Activated CD8-positive, alpha-beta memory T cell treated with anti-CD3 and anti-CD28 coated beads for 24 hours (primary cell): ENCODE measurements at regions not wholly inside any gene's neighbourhood (a gene's known extent, or its start where the extent isn't known, plus 50 kb on each side); places are given as distances from the start of the nearest gene placed in this dataset.
A peak's percentile ranks its signal among the peaks of the same experiment; 100 is the strongest.

Source experiments
- DNase-seq: peaks from one replicate; pipeline ENCODE4 v3.0.0-alpha.2; 2020

GRCh38 chr12:67539946-67540345 is 108.6 kb upstream of the DYRK2 start:
- no peak for DNase-seq

GRCh38 chr12:67540920-67541624 is 107.5 kb upstream of the DYRK2 start:
- no peak for DNase-seq

GRCh38 chr12:67541625-67541991 is 106.9 kb upstream of the DYRK2 start:
- DNase-seq: no peak

GRCh38 chr12:67543021-67543770 is 105.3 kb upstream of the DYRK2 start:
- DNase-seq: no peak

GRCh38 chr12:67545298-67545697 is 103.2 kb upstream of the DYRK2 start:
- DNase-seq: no peak

GRCh38 chr12:67546746-67547145 is 101.8 kb upstream of the DYRK2 start:
- DNase-seq: no peak

GRCh38 chr12:67555075-67555717 is 93.3 kb upstream of the DYRK2 start:
- peak; percentile 63 for DNase-seq

GRCh38 chr12:67558775-67559174 is 89.8 kb upstream of the DYRK2 start:
- DNase-seq: no peak

- DNase-seq: no peak
Observed at GRCh38 chr12:67559751-67560150, 88.8 kb upstream of the DYRK2 start.

GRCh38 chr12:67562513-67563287 is 85.8 kb upstream of the DYRK2 start:
- no peak for DNase-seq

GRCh38 chr12:67568055-67568454 is 80.5 kb upstream of the DYRK2 start:
- no peak for DNase-seq

- no peak for DNase-seq
Observed at GRCh38 chr12:67572492-67572891, 76.1 kb upstream of the DYRK2 start.

GRCh38 chr12:67573566-67573965 is 75.0 kb upstream of the DYRK2 start:
- DNase-seq: no peak

- no peak for DNase-seq
Observed at GRCh38 chr12:67578976-67579661, 69.4 kb upstream of the DYRK2 start.

- no peak for DNase-seq
Observed at GRCh38 chr12:67579662-67580003, 68.9 kb upstream of the DYRK2 start.

GRCh38 chr12:67582238-67582834 is 66.2 kb upstream of the DYRK2 start:
- no peak for DNase-seq

GRCh38 chr12:67582844-67583243 is 65.7 kb upstream of the DYRK2 start:
- no peak for DNase-seq

- no peak for DNase-seq
Observed at GRCh38 chr12:67586951-67587350, 61.6 kb upstream of the DYRK2 start.

GRCh38 chr12:67589078-67589477 is 59.5 kb upstream of the DYRK2 start:
- no peak for DNase-seq

- DNase-seq: no peak
Observed at GRCh38 chr12:67590149-67590790, 58.3 kb upstream of the DYRK2 start.

GRCh38 chr12:67592228-67593011 is 56.1 kb upstream of the DYRK2 start:
- DNase-seq: no peak
